Sigmoid colon (tissue), 6 donors: ENCODE measurements at regions not wholly inside any gene's neighbourhood (a gene's known extent, or its start where the extent isn't known, plus 50 kb on each side); places are given as distances from the start of the nearest gene placed in this dataset.

Experiments
- DNase-seq: peaks from one replicate; pipeline ENCODE4 v3.0.0-alpha.2; 2019
- H3K27ac ChIP-seq, 4 donors: fragments of 200-600 bp; sonication (generic); one replicate each; pipeline ENCODE4 v1.5.1; 2016 to 2019; ENCODE audit warnings: mild to moderate bottlenecking in 1 of 4
- H3K27me3 ChIP-seq, 3 donors: fragments of 200-600 bp; sonication (generic); one replicate each; pipeline ENCODE4 v1.5.1; 2019; ENCODE audit warnings: mild to moderate bottlenecking in 1 of 3
- H3K36me3 ChIP-seq, 4 donors: fragments of 200-600 bp; sonication (generic); one replicate each; pipeline ENCODE4 v1.5.1; 2016 to 2019
- H3K4me1 ChIP-seq, 4 donors: fragments of 200-600 bp; sonication (generic); one replicate each; pipeline ENCODE4 v1.5.1; 2017 to 2019
- H3K4me3 ChIP-seq, 4 donors: fragments of 200-600 bp; sonication (generic); one replicate each; pipeline ENCODE4 v1.5.1; 2017 to 2019; ENCODE audit warnings: mild to moderate bottlenecking in 2 of 4, moderate library complexity in 1 of 4
- H3K9me3 ChIP-seq, 4 donors: fragments of 200-600 bp in 3 of 4; sonication (generic) in 3 of 4; one replicate each; pipeline versions ENCODE4 v1.5.1 to v1.6.1; 2013 to 2019
- EP300 ChIP-seq, 4 donors: sonication (generic); formaldehyde crosslinking; IDR thresholded peaks; one replicate each; pipeline ENCODE4 v1.6.1; 2017; ENCODE audit warnings: antibody characterized with exemption in 4 of 4
- POLR2A ChIP-seq, 2 donors: fragments of 450-650 bp; IDR thresholded peaks; one replicate each; pipeline ENCODE4 v1.6.1; 2016; ENCODE audit warnings: antibody characterized with exemption in 2 of 2, mild to moderate bottlenecking in 2 of 2, moderate library complexity in 2 of 2
- POLR2AphosphoS5 ChIP-seq, 4 donors: sonication (generic); formaldehyde crosslinking; IDR thresholded peaks; one replicate each; pipeline ENCODE4 v1.6.1; 2017; ENCODE audit warnings: antibody characterized with exemption in 4 of 4
- WGBS, 2 donors: extraction: QIAGEN DNeasy Blood & Tissue Kit; methylation state at CpG; one replicate each; pipeline ENCODE4 v1.1.7; 2013; 5-methylcytosine and 5-hydroxymethylcytosine counted together
- intact Hi-C: fragments of 100-400 bp; cut with DNase I; formaldehyde crosslinking; loops from one replicate; pipeline ENCODE4 v1.15.1; 2023
- TF ChIP-seq, protein P1 (sequence below), 4 experiments: fragments of 450-650 bp in 3 of 4; fragments of 200-600 bp in 1 of 4; IDR thresholded peaks; one replicate each; pipeline ENCODE4 v1.5.1; 2016 to 2019; ENCODE audit warnings: antibody characterized with exemption in 4 of 4, mild to moderate bottlenecking in 3 of 4, moderate library complexity in 2 of 4
- donor health status: healthy with polysubstance abuse.
- donor health status: healthy.

DNA sequence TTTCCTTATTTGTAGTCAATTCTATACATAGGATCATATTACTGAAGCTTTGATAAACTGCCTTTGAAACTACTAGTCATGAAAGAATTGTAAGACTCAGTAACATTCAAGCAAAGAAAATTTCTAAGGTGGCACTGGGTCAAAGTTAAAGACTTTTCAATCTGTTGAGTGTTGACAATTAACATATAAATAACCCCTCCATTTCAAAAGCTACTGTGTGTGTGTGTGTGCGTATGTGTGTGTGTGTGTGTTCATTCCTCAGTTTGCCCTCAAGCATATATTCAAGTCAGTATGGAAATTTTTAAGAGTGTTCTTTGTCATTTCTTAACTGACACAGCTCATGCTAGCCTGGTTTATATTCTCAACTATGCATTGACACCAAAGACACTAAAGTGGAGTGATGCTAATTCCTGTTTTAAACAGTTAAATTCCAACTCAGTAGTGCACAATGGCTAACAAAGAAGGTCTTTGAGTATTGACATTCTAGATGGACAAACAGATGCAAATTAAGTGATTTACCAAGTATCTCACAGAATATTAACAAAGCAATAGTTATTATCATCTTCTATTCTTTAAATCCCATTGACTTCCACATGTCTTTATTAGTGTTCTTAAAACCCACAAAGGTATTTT, 314.8 kb upstream of the GRM3 start:
- TF ChIP-seq, protein P1, sequence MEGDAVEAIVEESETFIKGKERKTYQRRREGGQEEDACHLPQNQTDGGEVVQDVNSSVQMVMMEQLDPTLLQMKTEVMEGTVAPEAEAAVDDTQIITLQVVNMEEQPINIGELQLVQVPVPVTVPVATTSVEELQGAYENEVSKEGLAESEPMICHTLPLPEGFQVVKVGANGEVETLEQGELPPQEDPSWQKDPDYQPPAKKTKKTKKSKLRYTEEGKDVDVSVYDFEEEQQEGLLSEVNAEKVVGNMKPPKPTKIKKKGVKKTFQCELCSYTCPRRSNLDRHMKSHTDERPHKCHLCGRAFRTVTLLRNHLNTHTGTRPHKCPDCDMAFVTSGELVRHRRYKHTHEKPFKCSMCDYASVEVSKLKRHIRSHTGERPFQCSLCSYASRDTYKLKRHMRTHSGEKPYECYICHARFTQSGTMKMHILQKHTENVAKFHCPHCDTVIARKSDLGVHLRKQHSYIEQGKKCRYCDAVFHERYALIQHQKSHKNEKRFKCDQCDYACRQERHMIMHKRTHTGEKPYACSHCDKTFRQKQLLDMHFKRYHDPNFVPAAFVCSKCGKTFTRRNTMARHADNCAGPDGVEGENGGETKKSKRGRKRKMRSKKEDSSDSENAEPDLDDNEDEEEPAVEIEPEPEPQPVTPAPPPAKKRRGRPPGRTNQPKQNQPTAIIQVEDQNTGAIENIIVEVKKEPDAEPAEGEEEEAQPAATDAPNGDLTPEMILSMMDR (IDR thresholded peaks at IDR 0.05) = no peak
- no peak for TF ChIP-seq EP300 (IDR thresholded peaks at IDR 0.05)
- TF ChIP-seq POLR2A (IDR thresholded peaks at IDR 0.05) = no peak
- no peak for TF ChIP-seq POLR2AphosphoS5 (IDR thresholded peaks at IDR 0.05)
- no peak overlapping the region for H3K4me3 ChIP-seq
- 0% methylated on average over 1 of the region's 1 CpG for WGBS, 2 donors
- DNase-seq = no peak
- H3K27ac ChIP-seq = no peak overlapping the region
- no peaks in the 10 kb centered on the region for H3K4me1 ChIP-seq
- no peaks in the 10 kb centered on the region for H3K27me3 ChIP-seq
- no peaks in the 10 kb centered on the region for H3K36me3 ChIP-seq
- intact Hi-C loops = no loop called here
- H3K9me3 ChIP-seq = no peaks in the 10 kb centered on the region

DNA sequence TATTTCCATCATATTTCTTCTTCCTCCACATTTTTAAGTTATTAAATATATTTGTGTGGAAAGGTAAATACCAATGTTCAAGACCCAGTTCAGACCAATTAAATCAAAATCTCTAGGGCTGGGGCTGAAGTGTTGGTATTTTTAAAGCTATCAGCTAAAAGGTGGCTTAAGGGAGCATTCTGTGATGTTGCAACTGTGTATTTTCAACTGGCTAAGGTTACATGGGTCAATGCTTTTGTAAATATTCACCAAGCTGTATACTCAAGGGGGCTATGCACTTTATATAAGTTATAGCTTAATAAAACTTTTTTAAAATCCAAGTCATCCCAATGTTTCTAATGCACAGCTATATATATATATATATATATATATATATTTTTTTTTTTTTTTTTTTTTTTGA, 316.9 kb upstream of the GRM3 start:
- Histone ChIP-seq H3K4me1 (no peaks in the 10 kb centered on the region), H3K27me3 (no peaks in the 10 kb centered on the region), H3K9me3 (no peaks in the 10 kb centered on the region), H3K4me3 (no peak overlapping the region), H3K27ac (no peak overlapping the region), H3K36me3 (no peaks in the 10 kb centered on the region)
- no peak for TF ChIP-seq EP300 (IDR thresholded peaks at IDR 0.05)
- TF ChIP-seq, protein P1 (IDR thresholded peaks at IDR 0.05) = no peak
- no peak for TF ChIP-seq POLR2AphosphoS5 (IDR thresholded peaks at IDR 0.05)
- TF ChIP-seq POLR2A (IDR thresholded peaks at IDR 0.05) = no peak
- DNase-seq = no peak
- intact Hi-C loops = no loop called here

DNA sequence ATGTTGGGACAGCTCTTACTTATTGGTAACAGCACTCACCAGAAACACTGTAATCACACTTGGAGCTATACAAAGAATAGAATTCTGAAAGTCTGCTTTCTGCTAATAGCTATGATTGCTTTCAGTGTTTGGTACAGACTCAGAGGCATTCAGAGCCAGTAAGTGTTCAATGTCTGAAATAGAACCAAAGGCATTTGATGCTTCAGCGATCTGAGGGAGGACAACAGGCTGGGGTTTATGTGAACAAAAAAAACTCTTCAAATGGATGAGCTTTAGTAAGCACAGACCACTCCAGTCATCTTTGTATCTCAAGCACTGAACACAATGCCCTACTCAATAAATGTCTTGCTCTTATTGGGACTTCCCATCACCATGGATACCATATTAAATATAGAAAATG, 322.8 kb upstream of the GRM3 start:
- Histone ChIP-seq H3K4me1 (no peaks in the 10 kb centered on the region), H3K27ac (no peak overlapping the region), H3K9me3 (no peaks in the 10 kb centered on the region), H3K27me3 (no peaks in the 10 kb centered on the region), H3K4me3 (no peak overlapping the region), H3K36me3 (no peaks in the 10 kb centered on the region)
- intact Hi-C loops = no loop called here
- DNase-seq = no peak
- TF ChIP-seq EP300 (IDR thresholded peaks at IDR 0.05) = no peak
- TF ChIP-seq POLR2A (IDR thresholded peaks at IDR 0.05) = no peak
- TF ChIP-seq, protein P1 (IDR thresholded peaks at IDR 0.05) = no peak
- TF ChIP-seq POLR2AphosphoS5 (IDR thresholded peaks at IDR 0.05) = no peak
- 84 to 87% methylated on average over 1 of the region's 1 CpG for WGBS, 2 donors

DNA sequence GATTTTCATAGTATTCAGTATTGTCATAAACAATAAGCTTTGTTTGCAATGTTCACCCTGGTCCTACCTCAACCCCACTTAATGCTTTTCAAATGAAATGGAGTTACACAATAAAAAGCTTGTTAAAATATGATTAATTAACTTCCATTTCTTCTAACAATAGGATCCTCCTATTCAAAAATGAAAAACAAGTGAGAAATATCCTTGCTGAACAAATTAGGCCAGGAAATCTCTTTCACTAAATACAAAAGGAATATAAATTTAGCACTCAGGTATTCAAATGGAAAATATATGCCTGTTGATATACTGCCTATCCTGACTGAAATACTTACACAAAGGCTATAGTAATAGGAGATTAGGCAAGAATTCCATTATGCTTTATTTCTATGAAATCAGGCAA, 323.4 kb upstream of the GRM3 start:
- Histone ChIP-seq H3K9me3 (no peaks in the 10 kb centered on the region), H3K27me3 (no peaks in the 10 kb centered on the region), H3K36me3 (no peaks in the 10 kb centered on the region), H3K4me1 (no peaks in the 10 kb centered on the region), H3K4me3 (no peak overlapping the region), H3K27ac (no peak overlapping the region)
- TF ChIP-seq, protein P1 (IDR thresholded peaks at IDR 0.05) = no peak
- TF ChIP-seq POLR2A (IDR thresholded peaks at IDR 0.05) (no peak), EP300 (IDR thresholded peaks at IDR 0.05) (no peak), POLR2AphosphoS5 (IDR thresholded peaks at IDR 0.05) (no peak)
- intact Hi-C loops = no loop called here
- no peak for DNase-seq

DNA sequence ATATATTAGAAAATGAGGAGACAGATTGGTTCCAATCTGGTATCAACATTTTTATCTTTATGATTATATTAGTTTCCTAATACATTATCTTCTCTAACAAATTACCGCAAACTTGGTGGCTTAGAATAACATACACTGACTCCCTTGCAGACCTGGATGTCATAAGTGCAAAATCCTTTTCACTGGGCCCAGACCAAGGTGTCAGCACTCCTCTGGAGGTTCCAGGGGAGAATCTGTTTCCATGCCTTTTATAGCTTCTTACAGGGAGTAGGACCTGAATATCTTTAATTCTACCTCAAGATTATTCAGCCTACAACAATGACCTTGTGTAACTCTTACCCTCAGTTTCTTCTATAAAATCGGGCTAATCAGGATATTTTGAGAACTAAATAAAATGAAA, 329.9 kb upstream of the GRM3 start:
- WGBS, 2 donors = 43 to 48% methylated on average over 2 of the region's 2 CpGs
- TF ChIP-seq EP300 (IDR thresholded peaks at IDR 0.05) = no peak
- no peak for TF ChIP-seq POLR2A (IDR thresholded peaks at IDR 0.05)
- TF ChIP-seq, protein P1 (IDR thresholded peaks at IDR 0.05) = no peak
- no peak for TF ChIP-seq POLR2AphosphoS5 (IDR thresholded peaks at IDR 0.05)
- Histone ChIP-seq H3K36me3 (no peaks in the 10 kb centered on the region), H3K9me3 (no peaks in the 10 kb centered on the region), H3K27ac (no peak overlapping the region), H3K4me3 (no peak overlapping the region), H3K4me1 (no peaks in the 10 kb centered on the region), H3K27me3 (no peaks in the 10 kb centered on the region)
- intact Hi-C loops = no loop called here
- no peak for DNase-seq
